SU-DHL-6 (cell line): ENCODE measurements at regions not wholly inside any gene's neighbourhood (a gene's known extent, or its start where the extent isn't known, plus 50 kb on each side); places are given as distances from the start of the nearest gene placed in this dataset.

Experiments
- H2AFZ ChIP-seq: fragments of 200-600 bp; sonication (generic); 2 replicates; pipeline ENCODE4 v1.6.1; 2014; ENCODE audit warnings: low read depth, mild to moderate bottlenecking, moderate library complexity, mixed read lengths, antibody characterized with exemption, low read length; ENCODE audit not compliant: severe bottlenecking
- H3F3A ChIP-seq: fragments of 200-600 bp; shearing (Covaris generic); 2 replicates; pipeline ENCODE4 v1.6.0; 2016; ENCODE audit warnings: antibody characterized with exemption, mild to moderate bottlenecking; ENCODE audit not compliant: insufficient read depth
- H3K27ac ChIP-seq: fragments of 200-600 bp; sonication (generic); 2 replicates; pipeline ENCODE4 v1.5.1; 2016; ENCODE audit warnings: low read depth, mild to moderate bottlenecking, low read length, moderate library complexity, mixed read lengths
- H3K27me3 ChIP-seq: fragments of 200-600 bp; sonication (generic), shearing (Covaris generic); 2 replicates; pipeline ENCODE4 v1.6.0; 2014; ENCODE audit warnings: mild to moderate bottlenecking, low read length
- H3K36me3 ChIP-seq: fragments of 200-600 bp; sonication (generic); 2 replicates; pipeline ENCODE4 v1.6.1; 2014; ENCODE audit warnings: mild to moderate bottlenecking, low read length, mixed read lengths
- H3K4me2 ChIP-seq: fragments of 300-600, 200-600 bp; shearing (Covaris generic), sonication (generic); 2 replicates; pipeline ENCODE4 v1.6.0; 2014; ENCODE audit warnings: low read length, low read depth, mild to moderate bottlenecking; ENCODE audit not compliant: poor library complexity, severe bottlenecking
- H3K4me3 ChIP-seq: fragments of 200-600 bp; sonication (generic); 2 replicates; pipeline ENCODE4 v1.5.1; 2014; ENCODE audit warnings: antibody characterized with exemption, low read length, mild to moderate bottlenecking, mixed read lengths; ENCODE audit not compliant: insufficient read depth, poor library complexity, severe bottlenecking
- H3K79me2 ChIP-seq: fragments of 200-600 bp; sonication (generic); 2 replicates; pipeline ENCODE4 v1.6.1; 2014; ENCODE audit warnings: mild to moderate bottlenecking, low read length, moderate library complexity; ENCODE audit not compliant: insufficient read depth
- H3K9ac ChIP-seq: fragments of 200-600 bp; sonication (generic); 2 replicates; pipeline ENCODE4 v1.7.0; 2014; ENCODE audit warnings: mild to moderate bottlenecking, low read length
- H3K9me2 ChIP-seq: fragments of 200-600 bp; sonication (generic); replicated peaks from 2 replicates; pipeline ENCODE4 v1.6.1; 2014; ENCODE audit warnings: low read length; ENCODE audit not compliant: insufficient read depth
- H3K9me3 ChIP-seq: fragments of 200-600 bp; sonication (generic); 2 replicates; pipeline ENCODE4 v1.6.1; 2014; ENCODE audit warnings: low read length, mixed read lengths; ENCODE audit not compliant: insufficient read depth
- H4K20me1 ChIP-seq: fragments of 200-600 bp; sonication (generic); 2 replicates; pipeline ENCODE4 v1.6.1; 2014; ENCODE audit warnings: low read depth, mild to moderate bottlenecking, antibody characterized with exemption, low read length, moderate library complexity, mixed read lengths
- EZH2phosphoT487 ChIP-seq: fragments of 200-600 bp; sonication (generic), shearing (Covaris generic); conservative IDR thresholded peaks from 2 replicates; pipeline ENCODE4 v1.6.1; 2018; ENCODE audit warnings: mild to moderate bottlenecking, antibody characterized with exemption, low read length, moderate library complexity, mixed read lengths
- TF ChIP-seq, protein P1 (sequence below): fragments of 200-600 bp; sonication (generic); IDR thresholded peaks from one replicate; pipeline ENCODE4 v1.5.1; 2017; ENCODE audit warnings: antibody characterized with exemption, mild to moderate bottlenecking, low read length, moderate library complexity; ENCODE audit not compliant: insufficient read depth, poor library complexity, severe bottlenecking

DNA sequence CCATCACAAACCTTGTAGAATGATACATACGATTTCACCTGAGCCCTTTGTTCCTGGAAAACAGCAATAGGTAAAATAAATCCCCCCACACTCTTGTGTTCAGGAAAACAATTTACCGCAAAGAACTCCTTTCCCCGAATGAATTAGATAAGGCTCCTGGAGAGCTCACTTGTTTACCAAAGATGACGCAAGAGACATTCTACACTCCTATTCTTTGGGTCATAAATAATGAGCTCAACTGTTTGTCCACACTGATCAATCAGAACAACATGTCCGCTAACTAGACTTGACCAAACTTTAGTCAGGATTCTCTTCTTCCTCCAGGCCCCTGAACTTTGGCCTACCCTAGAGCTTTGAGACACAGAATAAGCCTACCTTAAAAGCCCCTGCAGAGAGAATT is 271.9 kb upstream of the OPRM1 start:
- Histone ChIP-seq H3F3A (no peaks in the 10 kb centered on the region), H3K4me2 (no peak overlapping the region), H3K9ac (no peak overlapping the region), H3K9me2 (no peaks in the 10 kb centered on the region), H3K27ac (no peak overlapping the region), H3K27me3 (no peaks in the 10 kb centered on the region), H3K79me2 (no peaks in the 10 kb centered on the region), H3K4me3 (no peak overlapping the region), H2AFZ (no peak overlapping the region), H3K9me3 (no peaks in the 10 kb centered on the region), H3K36me3 (no peaks in the 10 kb centered on the region), H4K20me1 (no peaks in the 10 kb centered on the region)
- TF ChIP-seq, protein P1, sequence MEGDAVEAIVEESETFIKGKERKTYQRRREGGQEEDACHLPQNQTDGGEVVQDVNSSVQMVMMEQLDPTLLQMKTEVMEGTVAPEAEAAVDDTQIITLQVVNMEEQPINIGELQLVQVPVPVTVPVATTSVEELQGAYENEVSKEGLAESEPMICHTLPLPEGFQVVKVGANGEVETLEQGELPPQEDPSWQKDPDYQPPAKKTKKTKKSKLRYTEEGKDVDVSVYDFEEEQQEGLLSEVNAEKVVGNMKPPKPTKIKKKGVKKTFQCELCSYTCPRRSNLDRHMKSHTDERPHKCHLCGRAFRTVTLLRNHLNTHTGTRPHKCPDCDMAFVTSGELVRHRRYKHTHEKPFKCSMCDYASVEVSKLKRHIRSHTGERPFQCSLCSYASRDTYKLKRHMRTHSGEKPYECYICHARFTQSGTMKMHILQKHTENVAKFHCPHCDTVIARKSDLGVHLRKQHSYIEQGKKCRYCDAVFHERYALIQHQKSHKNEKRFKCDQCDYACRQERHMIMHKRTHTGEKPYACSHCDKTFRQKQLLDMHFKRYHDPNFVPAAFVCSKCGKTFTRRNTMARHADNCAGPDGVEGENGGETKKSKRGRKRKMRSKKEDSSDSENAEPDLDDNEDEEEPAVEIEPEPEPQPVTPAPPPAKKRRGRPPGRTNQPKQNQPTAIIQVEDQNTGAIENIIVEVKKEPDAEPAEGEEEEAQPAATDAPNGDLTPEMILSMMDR: no peak
- no peak for TF ChIP-seq EZH2phosphoT487

DNA sequence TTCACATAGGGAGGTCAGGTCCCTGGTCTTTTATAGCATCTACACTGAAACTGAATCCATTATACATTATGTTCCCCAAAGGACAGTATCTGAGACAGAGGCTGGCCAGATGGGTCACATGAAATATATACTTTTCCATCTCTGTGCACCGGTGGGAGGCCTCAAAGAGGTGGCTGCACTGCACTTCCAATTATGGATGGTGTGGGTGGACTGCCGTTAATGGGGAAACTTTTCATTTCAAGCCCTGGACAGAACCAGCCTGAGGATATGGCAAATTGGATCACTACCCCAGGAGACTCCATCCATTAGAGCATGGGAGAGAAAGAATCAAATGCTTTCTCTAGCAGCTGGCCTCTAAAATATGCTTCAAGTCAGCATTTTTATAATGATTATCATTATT is 280.5 kb upstream of the OPRM1 start:
- no peaks in the 10 kb centered on the region for H4K20me1 ChIP-seq
- H3K9ac ChIP-seq: no peak overlapping the region
- H2AFZ ChIP-seq: no peak overlapping the region
- no peaks in the 10 kb centered on the region for H3F3A ChIP-seq
- H3K4me3 ChIP-seq: no peak overlapping the region
- no peak for TF ChIP-seq EZH2phosphoT487
- TF ChIP-seq, protein P1: no peak
- no peaks in the 10 kb centered on the region for H3K36me3 ChIP-seq
- H3K9me2 ChIP-seq: no peaks in the 10 kb centered on the region
- H3K27me3 ChIP-seq: no peaks in the 10 kb centered on the region
- H3K79me2 ChIP-seq: no peaks in the 10 kb centered on the region
- H3K9me3 ChIP-seq: no peaks in the 10 kb centered on the region
- H3K27ac ChIP-seq: no peak overlapping the region
- H3K4me2 ChIP-seq: no peak overlapping the region

DNA sequence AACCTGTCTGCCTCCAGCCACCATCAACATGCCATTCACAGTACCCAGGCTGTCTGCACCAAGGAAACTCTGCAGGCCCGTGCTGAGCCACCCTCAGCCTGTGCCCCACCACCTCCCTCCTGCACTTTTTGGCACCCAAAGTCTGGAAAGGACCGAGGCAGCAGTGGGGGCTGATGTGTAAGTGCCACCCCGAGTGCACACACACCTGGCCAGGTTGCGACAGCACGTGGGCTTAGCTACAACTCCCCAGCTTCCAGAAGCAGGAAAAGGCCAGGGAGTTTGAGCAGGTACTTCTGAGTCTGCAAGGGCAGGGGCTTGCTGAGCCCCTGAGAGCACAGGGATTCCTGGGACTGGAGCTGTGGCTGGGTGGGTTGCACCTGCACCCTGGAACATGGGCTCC is 303.3 kb upstream of the OPRM1 start:
- no peak for TF ChIP-seq EZH2phosphoT487
- TF ChIP-seq, protein P1: no peak
- Histone ChIP-seq H3K9ac (no peak overlapping the region), H4K20me1 (no peaks in the 10 kb centered on the region), H3K27ac (no peak overlapping the region), H3K4me2 (no peak overlapping the region), H3K36me3 (no peaks in the 10 kb centered on the region), H2AFZ (no peak overlapping the region), H3K79me2 (no peaks in the 10 kb centered on the region), H3K27me3 (no peaks in the 10 kb centered on the region), H3K4me3 (no peak overlapping the region), H3F3A (no peaks in the 10 kb centered on the region), H3K9me3 (no peaks in the 10 kb centered on the region), H3K9me2 (no peaks in the 10 kb centered on the region)

DNA sequence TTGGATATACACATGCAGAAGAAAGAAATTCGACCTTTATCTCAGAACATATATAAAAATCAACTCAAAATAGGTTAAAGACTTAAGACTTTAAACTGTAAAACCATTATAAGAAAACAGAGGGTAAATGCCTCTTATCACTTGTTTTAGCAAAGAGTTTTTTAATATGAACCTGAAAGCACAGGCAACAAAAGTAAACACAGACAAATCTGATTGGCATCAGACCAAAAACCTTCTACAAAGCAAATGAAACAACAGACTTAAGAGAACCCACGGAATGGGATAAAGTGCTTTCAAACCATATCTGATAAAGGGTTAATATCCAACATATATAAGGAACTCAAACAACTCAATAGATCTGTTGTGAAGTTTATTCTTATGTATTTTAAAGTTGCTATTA is 309.9 kb upstream of the OPRM1 start:
- no peak overlapping the region for H3K4me3 ChIP-seq
- no peaks in the 10 kb centered on the region for H3K9me3 ChIP-seq
- H3K9ac ChIP-seq: no peak overlapping the region
- no peaks in the 10 kb centered on the region for H3K27me3 ChIP-seq
- no peaks in the 10 kb centered on the region for H3K36me3 ChIP-seq
- H2AFZ ChIP-seq: no peak overlapping the region
- H3K27ac ChIP-seq: no peak overlapping the region
- no peaks in the 10 kb centered on the region for H3K79me2 ChIP-seq
- no peaks in the 10 kb centered on the region for H3K9me2 ChIP-seq
- H4K20me1 ChIP-seq: no peaks in the 10 kb centered on the region
- H3K4me2 ChIP-seq: no peak overlapping the region
- TF ChIP-seq, protein P1: no peak
- TF ChIP-seq EZH2phosphoT487: no peak
- H3F3A ChIP-seq: no peaks in the 10 kb centered on the region
